Cardiac muscle cell (in vitro differentiated cells and primary cell): ENCODE measurements at regions not wholly inside any gene's neighbourhood (a gene's known extent, or its start where the extent isn't known, plus 50 kb on each side); places are given as distances from the start of the nearest gene placed in this dataset.
"Not testable (repeated sequence)": the region's sequence is repeated elsewhere in the genome, so short reads cannot be mapped to it uniquely, and the experiment has no call there.

ENCODE experiments used
- DNase-seq, 2 donors: peaks; one replicate each; pipeline versions ENCODE4 v3.0.0 to v3.0.0-alpha.2; 2010 to 2017; ENCODE audit warnings: low read depth in 1 of 2, low spot score in 1 of 2
- H3K27ac ChIP-seq: fragments of 200-600 bp; sonication (generic); 2 replicates; pipeline ENCODE4 v1.5.1; 2016
- H3K27me3 ChIP-seq: fragments of 200-600 bp; sonication (generic); 2 replicates; pipeline ENCODE4 v1.6.0; 2016; ENCODE audit warnings: control low read depth
- H3K36me3 ChIP-seq: fragments of 200-600 bp; sonication (generic); 2 replicates; pipeline ENCODE4 v1.5.1; 2016; ENCODE audit warnings: control low read depth
- H3K4me1 ChIP-seq: fragments of 200-600 bp; sonication (generic); 2 replicates; pipeline ENCODE4 v1.8.1; 2017; ENCODE audit warnings: low read depth, mild to moderate bottlenecking, mixed run types
- H3K4me3 ChIP-seq: fragments of 200-600 bp; sonication (generic); 2 replicates; pipeline ENCODE4 v1.5.1; 2016; ENCODE audit warnings: mild to moderate bottlenecking
- H3K9me3 ChIP-seq: fragments of 200-600 bp; sonication (generic); 2 replicates; pipeline ENCODE4 v1.5.1; 2017; ENCODE audit warnings: low read depth, mild to moderate bottlenecking, control low read depth
- TF ChIP-seq, protein P1 (sequence below): IDR thresholded peaks from 2 replicates; pipeline ENCODE4 v1.5.1; 2012; ENCODE audit warnings: low read depth, mild to moderate bottlenecking, low read length

DNA sequence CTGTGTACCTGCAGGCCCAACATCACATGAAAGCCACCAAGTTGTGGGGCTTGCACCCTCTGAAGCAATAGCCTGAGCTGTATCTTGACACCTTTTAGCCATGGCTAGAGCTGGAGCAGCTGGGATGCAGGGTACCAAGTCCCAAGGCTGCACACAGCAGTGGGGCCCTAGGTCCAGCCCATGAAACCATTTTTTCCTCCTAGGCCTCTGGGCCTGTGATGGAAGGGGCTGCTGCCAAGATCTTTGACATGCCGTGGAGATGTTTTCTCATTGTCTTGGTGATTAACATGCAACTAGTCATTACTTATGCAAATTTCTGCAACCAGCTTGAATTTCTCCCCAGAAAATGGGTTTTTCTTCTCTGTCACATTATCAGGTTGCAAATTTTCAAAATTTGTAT, 387.2 kb upstream of the RIOK2 start:
- no peak overlapping the region for H3K27ac ChIP-seq
- peaks cover 2% of the 10 kb centered on the region for H3K9me3 ChIP-seq
- DNase-seq = no peak
- no peaks in the 10 kb centered on the region for H3K27me3 ChIP-seq
- H3K4me1 ChIP-seq = no peaks in the 10 kb centered on the region
- H3K4me3 ChIP-seq = no peak overlapping the region
- TF ChIP-seq, protein P1, sequence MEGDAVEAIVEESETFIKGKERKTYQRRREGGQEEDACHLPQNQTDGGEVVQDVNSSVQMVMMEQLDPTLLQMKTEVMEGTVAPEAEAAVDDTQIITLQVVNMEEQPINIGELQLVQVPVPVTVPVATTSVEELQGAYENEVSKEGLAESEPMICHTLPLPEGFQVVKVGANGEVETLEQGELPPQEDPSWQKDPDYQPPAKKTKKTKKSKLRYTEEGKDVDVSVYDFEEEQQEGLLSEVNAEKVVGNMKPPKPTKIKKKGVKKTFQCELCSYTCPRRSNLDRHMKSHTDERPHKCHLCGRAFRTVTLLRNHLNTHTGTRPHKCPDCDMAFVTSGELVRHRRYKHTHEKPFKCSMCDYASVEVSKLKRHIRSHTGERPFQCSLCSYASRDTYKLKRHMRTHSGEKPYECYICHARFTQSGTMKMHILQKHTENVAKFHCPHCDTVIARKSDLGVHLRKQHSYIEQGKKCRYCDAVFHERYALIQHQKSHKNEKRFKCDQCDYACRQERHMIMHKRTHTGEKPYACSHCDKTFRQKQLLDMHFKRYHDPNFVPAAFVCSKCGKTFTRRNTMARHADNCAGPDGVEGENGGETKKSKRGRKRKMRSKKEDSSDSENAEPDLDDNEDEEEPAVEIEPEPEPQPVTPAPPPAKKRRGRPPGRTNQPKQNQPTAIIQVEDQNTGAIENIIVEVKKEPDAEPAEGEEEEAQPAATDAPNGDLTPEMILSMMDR = no peak
- H3K36me3 ChIP-seq = no peaks in the 10 kb centered on the region

DNA sequence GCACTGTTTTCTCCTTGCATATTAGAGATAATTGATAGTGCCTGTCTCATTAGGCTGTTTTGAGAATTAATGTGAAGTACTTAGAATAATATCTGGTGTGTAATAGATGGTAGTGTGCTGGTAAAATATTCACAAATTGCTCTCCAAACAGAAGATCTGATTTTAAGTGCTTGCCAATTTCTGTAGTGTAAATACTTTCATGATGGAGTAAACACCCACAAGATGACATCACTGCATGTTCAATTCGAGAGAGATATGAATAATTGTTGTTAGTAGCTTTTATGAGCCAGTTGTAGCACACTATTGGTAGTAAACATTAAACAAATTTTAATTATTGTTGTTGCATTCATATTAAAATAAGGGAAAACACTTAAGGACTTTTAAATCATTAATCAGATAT, 392.3 kb upstream of the RIOK2 start:
- TF ChIP-seq, protein P1 = no peak
- no peak for DNase-seq
- H3K4me3 ChIP-seq = no peak overlapping the region
- H3K27ac ChIP-seq = no peak overlapping the region
- no peaks in the 10 kb centered on the region for H3K27me3 ChIP-seq
- no peaks in the 10 kb centered on the region for H3K36me3 ChIP-seq
- no peaks in the 10 kb centered on the region for H3K4me1 ChIP-seq
- no peaks in the 10 kb centered on the region for H3K9me3 ChIP-seq

DNA sequence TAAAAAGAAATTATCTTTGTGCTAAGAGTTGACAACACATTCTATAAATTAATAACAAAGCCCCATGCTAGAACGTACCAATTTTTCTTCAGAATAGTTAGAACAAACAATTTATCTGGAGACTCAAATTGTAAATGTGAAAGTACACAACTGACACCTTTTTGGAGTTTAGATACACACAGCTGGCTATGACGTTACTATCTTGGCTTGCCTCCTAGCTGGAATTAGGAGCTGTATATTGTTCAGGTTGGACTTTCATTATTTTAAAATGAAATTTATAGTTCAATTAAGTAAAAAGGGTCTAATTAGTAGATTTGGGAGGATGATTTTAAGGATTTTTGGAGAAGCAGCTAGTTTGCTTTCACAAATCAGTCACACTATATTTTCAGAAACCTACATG, 393.9 kb upstream of the RIOK2 start:
- no peaks in the 10 kb centered on the region for H3K9me3 ChIP-seq
- TF ChIP-seq, protein P1 = no peak
- no peaks in the 10 kb centered on the region for H3K36me3 ChIP-seq
- no peaks in the 10 kb centered on the region for H3K4me1 ChIP-seq
- no peaks in the 10 kb centered on the region for H3K27me3 ChIP-seq
- no peak for DNase-seq
- H3K4me3 ChIP-seq = no peak overlapping the region
- H3K27ac ChIP-seq = no peak overlapping the region

DNA sequence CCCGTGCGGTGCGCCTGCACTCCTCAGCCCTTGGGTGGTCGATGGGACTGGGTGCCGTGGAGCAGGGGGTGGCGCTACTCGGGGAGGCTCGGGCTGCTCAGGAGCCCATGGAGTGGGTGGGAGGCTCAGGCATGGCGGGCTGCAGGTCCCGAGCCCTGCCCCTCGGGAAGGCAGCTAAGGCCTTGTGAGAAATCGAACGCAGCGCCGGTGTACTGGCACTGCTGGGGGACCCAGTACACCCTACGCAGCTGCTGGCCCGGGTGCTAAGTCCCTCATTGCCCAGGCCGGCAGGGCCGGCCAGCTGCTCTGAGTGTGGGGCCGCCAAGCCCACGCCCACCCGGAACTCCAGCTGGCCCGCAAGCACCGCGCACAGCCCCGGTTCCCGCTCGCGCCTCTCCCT, 396.9 kb upstream of the RIOK2 start:
- H3K27ac ChIP-seq, DNase-seq, H3K36me3 ChIP-seq, H3K4me1 ChIP-seq, H3K4me3 ChIP-seq, H3K27me3 ChIP-seq, H3K9me3 ChIP-seq: not testable (repeated sequence)

DNA sequence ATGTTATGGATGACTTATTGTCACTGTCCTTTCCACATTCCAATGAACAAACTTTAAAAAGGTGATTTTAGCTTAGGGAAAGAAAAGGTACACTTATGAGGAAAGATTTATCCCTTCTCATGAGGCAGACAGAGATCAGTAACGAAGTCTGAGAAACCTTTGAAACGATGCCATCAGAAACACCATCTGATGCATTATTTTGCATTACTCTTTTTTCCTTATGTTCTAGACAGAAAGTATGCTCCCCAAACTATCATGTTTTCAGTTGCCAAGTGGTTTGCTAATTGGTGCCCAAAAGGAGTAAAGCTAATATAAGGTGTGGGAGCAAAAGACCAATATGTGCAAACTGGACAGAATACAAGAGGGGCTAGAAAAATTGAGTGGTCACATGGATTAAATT, 397.7 kb upstream of the RIOK2 start:
- TF ChIP-seq, protein P1 = no peak

DNA sequence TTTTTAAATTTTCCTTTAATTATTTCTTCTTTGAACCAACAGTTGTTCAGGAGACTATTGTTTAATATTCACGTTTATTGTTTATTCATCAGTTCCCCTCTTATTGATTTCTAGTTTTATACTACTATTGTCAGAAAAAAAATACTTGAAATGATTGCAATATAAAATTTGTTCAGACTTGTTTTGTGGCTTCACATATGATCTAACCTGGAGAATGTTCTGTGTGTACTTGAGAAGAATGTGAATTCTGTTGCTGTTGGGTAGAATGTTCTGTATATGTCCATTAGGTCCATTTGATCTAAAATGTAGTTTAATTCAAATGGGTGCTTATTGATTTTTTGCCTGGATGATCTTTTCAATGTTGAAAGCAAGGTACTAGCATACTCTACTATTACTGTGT, 408.7 kb upstream of the RIOK2 start:
- H3K4me1 ChIP-seq = no peaks in the 10 kb centered on the region
- H3K9me3 ChIP-seq = no peaks in the 10 kb centered on the region
- no peak overlapping the region for H3K4me3 ChIP-seq
- no peak overlapping the region for H3K27ac ChIP-seq
- TF ChIP-seq, protein P1 = no peak
- no peak for DNase-seq
- H3K27me3 ChIP-seq = no peaks in the 10 kb centered on the region
- H3K36me3 ChIP-seq = no peaks in the 10 kb centered on the region

More for the DNA sequence above, 397.7 kb upstream of the RIOK2 start:
- H3K36me3 ChIP-seq = no peaks in the 10 kb centered on the region
- no peaks in the 10 kb centered on the region for H3K4me1 ChIP-seq
- no peak overlapping the region for H3K27ac ChIP-seq
- H3K4me3 ChIP-seq = no peak overlapping the region
- no peaks in the 10 kb centered on the region for H3K9me3 ChIP-seq
- H3K27me3 ChIP-seq = no peaks in the 10 kb centered on the region
- no peak for DNase-seq
